Stimulated activated CD4-positive, alpha-beta T cell treated with anti-CD3 and anti-CD28 coated beads, Interleukin-2, amount 100 ng/mL, for 24 hours (primary cell): ENCODE measurements at regions not wholly inside any gene's neighbourhood (a gene's known extent, or its start where the extent isn't known, plus 50 kb on each side); places are given as distances from the start of the nearest gene placed in this dataset.

ENCODE experiments used
- DNase-seq, 2 donors: peaks; one replicate each; pipeline ENCODE4 v3.0.0-alpha.2; 2020

DNA sequence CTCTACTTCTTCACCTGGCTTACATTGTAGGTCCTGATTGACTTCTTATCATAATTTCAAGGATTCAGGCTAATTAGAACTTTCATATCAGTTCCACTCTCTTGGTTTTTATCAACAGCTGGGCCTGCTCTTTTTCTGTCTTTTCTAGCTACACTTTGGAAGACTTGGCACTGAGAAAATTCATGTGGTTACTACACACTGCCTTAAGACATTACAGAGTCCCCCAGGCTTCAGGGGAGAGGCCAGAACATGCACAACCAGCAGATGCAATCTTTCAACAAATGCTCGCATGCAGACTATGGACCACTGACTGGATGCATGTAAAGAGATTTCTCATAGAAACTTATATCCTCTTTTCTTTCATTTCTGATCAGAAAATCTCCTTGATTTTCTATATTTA lies 423.5 kb downstream of the TUSC7 start:
- DNase-seq = no peak

DNA sequence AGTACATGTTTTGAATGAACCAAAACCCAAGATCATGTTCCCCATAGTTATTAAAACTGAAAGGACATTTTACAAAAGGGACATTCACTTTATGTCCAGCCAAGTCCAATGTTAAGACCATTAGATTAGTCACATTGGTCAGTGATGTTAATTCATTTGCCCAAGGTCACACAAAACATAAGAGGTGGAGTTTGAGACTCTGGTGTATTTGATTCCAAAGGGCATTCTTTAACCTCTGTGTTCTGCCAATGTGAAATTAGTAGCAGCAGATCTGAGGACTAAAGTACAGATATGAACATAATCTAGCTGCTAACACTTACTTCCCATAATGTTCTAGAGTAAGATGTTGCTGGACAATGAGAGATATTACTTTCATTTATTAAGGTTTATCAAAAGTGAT lies 425.6 kb downstream of the TUSC7 start:
- DNase-seq = no peak

DNA sequence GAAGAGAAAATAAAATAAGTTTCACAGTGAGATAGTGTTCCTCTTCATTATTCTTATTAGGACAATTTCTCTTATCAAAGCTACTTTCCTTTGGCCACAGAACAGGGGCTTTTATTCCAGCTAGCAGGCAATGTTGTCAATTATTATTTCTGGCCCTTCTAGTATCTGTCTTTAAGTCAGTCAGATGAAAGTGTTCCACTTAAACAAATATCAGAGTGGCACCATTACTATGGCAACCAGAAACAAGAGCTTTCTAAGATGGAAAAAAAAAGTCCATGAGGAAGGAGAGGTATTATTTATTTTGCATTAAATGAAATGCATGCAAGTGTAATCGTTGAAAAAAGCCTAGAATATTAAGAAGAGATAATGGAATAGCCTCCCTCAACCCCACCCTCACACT lies 426.4 kb downstream of the TUSC7 start:
- no peak for DNase-seq

DNA sequence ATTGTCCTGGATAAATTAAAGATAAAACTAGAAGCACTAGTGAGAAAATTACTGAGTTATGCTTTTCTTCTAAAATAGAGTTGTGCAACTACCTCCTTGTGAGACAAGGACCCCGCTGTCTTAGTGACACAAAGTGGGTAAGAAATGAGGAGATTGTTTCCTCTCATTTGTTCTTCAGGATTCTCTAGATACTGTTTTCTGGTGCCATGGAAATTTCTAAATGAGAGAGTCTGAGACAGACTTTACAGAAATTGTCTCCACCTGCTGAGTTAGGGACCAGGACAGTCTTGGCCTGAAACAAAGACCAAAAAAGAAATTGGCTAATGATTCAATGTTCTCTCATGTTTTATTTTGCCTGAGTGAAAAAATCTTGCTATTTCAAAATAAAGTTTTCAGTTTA lies 427.5 kb downstream of the TUSC7 start:
- no peak for DNase-seq

DNA sequence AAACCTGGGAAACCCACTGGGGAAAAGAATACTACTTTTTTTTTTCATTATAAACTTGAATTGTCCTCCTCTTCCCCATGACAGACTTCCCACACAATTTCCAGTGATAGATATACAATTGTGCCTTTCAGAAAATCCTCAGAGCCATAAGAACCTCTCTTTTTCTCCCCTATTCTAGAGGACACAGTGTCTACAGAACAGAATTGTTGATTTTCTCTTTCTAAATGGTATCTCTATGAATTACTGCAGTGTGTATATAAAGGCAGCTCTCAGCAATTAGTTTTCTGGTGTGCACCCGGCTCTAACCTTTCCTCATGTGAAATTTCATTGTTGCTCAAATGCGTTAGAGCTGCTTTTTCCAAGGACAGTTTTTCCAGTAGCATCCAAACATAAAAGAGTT lies 430.1 kb downstream of the TUSC7 start:
- no peak for DNase-seq

DNA sequence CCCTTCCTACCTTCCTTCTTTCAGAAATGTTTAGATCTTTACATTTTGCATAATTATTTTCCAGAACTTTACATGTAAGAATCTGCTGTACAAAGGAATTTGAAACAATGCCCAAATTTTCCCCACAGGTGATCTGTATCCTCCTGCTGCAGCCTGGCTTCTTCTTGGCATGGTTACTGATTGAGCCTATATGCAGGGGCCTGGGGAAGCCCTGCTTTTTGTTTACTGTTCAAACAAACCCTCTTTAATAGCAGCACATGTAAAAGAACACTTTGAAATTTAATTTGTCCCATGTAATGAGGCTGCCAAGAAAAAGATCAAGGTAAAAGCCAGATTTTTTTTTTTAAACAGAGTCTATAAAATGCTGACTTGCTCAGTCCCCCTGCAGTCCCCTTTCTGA lies 432.2 kb downstream of the TUSC7 start:
- DNase-seq = no peak

DNA sequence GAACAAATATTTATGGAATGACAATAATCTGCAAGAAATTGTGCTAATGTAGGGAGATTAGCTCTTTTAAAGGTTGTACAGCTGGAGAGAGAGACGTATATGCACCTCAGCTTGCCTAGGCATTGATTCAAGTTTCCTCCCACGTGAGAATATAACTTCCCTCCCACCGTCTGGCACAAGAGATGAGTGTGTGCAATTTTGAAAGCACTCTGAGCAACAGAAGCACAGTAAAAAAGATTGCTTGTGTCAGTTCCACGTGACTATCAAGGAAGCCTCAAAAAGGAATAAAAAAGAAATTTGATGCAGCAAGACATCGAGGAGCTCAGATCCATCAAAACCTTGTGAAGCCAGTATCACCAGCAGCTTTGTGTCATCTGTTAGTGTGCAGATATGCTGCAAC lies 435.3 kb downstream of the TUSC7 start:
- no peak for DNase-seq

DNA sequence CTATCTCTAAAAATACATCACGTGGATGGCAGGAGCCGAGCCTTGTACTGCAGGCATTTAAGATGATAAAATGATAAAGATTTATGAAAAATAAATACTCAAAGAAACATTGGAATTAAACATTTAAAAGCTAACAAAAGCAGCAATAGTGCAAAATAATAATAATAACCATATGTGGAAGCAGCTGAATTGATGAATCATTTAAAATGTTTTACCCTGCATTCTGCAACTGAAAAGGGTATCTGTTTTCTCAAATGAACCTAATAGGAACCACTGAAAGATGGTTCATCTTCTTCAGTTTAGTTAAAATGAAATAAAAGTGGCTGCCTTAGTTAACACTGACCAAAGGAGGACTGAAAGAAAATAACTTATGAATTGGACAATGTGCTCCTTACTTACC lies 436.1 kb downstream of the TUSC7 start:
- DNase-seq = no peak

DNA sequence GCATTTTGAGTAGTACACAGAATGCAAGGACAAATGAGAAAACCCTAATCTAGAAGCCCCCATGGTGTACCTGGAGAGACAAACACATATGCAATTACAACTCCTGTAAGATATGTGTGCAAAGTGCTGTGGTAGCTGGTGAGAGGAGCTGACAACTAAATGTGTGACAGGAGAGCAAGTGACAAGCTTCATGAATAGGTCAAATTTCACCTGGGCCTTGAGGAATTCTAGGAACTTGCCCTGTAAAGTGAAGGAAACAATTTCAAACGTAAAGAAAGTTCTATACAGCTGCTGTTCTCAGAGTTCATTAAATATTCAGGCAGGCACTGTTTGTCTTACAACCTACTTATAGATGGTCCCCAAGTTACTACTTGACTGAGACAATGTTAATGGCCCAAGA lies 437.0 kb downstream of the TUSC7 start:
- DNase-seq = no peak

DNA sequence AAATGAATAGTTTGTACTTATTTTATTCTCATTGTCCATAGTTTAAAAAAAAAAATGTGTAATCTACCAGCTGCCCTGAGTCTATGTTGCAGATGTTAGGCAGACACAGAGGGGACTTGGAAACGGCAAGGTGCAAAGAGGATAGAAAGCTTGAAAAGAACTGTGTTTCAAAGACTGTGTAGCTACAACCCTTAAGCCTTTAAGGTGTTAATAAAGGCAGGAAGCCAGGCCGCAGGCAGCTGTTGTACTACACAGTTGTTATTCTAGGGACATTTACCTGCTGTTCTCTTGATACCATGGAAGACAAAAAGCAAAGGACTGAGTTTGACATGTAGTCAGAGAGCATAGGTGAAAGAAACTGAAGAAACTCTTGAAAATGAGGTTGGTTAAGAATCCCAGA lies 440.0 kb downstream of the TUSC7 start:
- no peak for DNase-seq

DNA sequence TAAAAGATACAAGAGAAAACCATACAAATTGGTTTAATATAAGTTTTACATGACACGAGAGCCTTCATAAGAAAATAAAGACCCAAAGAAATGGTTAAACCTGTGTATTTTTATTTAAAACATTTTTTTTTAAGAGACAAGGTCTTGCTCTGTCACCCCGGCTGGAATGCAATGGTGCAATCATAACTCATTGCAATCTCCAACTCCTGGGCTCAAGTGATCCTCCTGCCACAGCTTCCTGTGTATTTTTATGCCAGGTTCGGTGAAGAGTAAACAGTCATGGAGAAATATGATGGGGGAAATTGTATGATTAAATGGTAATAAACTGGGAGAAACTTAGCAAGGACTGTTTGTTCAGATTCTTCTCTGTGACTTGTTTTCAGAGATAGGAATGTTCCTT lies 441.0 kb downstream of the TUSC7 start:
- no peak for DNase-seq

DNA sequence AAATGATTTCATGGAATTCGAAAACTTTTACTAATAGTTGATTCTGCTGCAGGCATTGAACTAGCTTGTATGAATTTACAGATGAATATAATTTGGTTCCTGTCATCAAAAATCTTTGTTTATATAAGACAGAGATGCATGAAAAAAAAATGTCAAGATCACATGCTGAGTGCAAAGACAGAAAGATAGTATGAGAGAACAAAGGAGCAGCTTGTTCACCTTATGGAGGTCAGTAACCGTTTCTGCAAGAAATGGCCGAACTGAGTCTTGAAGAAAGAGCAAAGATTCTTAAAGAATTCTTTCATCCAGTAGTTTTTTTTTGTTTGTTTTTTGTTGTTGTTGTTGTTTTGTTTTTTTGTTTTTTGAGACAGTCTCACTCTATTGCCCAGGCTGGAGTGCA lies 450.6 kb downstream of the TUSC7 start:
- no peak for DNase-seq

DNA sequence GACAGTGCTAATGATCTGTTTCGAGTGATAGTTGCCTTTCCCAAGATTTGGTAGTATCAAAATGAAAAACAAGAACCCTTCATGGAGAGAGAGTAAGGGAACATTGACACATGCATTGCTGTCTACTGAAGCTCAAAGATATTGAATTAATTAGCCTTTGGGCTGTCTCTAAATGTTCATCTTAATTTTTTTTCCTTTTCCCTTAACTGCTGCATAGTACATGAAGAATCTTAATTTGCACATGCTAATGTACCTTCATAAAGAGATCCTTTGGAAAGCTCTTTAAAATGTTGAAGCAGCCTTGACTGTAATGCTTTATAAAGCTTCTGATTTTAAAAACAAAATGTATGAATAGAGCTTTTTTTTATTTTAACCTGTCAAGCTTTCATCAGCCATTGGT lies 452.2 kb downstream of the TUSC7 start:
- no peak for DNase-seq

DNA sequence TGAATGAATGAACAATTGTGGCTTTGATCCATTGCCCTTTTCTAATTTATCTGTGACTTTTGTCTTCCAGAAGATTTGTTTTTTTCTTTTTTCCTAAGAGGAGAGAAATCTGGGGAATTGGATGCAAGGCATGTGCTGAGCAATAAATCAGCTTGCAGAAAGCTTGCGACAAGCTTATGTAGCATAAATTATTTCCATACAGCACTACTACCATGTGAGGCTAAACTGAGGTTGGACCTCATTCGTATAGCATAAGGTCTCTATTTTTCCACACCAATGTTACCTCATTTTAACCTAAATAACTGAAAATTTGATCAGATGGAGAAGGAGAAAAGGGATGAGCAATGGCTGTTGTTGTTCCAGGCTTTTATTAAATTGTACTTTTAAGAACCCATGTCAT lies 455.6 kb downstream of the TUSC7 start:
- DNase-seq = no peak

DNA sequence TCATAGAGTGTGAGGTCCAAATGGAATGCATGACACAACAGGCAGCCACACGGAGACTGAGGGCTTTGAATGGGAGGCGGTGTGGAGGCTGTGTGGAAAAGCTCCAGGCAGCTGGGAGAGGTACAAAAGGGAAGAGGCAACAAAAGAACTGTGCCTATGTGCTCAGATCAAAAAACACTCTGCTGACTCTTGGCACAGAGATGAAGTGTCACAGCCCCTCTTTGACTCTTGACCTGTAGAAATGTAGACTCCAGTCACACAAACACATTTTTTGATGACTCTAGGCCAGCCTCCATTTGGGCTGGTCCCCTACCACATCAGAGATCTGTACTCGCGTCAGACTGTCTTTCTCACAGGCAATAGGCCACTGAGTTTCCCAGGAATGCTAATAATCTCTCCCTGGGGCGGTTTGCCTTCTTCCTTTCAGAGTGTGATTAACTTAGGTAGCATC lies 456.0 kb downstream of the TUSC7 start:
- DNase-seq = no peak

DNA sequence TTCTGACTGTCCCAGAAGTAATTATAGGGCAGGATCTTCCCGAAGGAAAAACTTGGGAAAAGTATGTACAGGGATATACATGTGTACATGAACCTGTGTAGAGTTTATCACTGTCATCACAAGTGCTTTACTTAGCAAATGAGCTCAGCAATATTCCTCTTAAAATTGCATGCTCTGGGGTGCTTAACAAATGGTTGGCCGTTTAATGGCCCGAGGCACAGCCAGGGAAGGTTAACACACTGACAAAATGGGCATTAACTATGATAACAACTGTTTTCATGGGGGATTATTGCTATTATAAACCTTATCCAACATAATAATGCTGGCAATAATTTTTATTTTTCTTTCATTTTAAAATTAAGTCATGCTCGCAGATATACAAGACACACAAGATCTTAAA lies 459.3 kb downstream of the TUSC7 start:
- no peak for DNase-seq

DNA sequence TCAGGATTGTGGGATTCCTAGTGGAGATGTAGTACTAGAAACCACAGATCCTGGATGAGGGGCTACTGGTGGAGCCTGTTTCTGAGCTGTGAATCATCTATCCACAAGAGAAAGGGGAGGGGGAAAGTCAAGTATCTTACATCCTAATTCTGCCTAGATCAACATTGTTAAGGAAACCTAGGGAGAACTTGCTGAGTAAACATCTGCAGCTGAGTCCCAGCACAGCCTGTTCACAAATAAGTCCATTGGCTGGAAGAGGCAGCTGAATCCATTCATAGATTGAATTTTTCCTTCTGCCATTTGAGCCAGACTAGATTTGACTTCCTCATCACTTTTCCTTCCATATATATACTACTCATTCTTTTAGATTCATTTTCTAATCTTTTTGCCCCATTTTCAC lies 460.5 kb downstream of the TUSC7 start:
- no peak for DNase-seq

DNA sequence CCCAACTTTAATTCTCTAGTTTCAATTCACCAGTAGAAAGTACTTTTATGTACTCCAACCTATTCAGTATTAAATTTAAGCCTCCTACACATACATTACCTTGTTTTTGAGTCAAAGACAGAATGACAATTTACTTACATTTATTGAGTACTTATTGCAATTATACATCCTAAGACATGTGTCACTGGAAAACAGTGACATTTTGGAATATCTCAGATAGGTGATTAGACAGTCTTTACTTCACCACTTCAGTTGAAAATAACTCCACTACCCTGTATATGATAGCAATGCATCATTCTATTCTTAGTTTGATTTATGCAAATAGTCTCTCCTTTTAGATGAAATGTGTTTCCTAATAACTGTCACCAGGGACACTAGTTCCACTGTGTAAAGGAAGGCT lies 461.5 kb downstream of the TUSC7 start:
- DNase-seq = no peak

DNA sequence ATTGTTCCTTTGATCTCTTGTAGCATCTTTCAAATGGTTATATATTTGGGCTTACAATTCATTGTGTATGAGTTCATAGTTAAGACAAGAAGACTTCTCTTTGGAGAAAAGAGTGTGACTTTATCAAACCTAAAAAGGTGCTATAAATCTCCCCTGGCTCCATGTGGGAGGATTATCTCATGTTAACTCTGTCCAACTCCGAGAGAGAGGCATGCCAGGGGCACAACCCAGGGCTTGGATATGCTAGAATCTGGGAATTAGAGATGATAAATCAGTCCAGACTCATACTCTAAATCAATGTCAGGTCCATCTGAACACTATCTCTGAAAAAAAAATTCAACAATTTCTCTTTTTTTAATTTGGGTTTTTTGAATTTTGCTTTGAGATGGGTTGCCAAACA lies 462.8 kb downstream of the TUSC7 start:
- DNase-seq = no peak

DNA sequence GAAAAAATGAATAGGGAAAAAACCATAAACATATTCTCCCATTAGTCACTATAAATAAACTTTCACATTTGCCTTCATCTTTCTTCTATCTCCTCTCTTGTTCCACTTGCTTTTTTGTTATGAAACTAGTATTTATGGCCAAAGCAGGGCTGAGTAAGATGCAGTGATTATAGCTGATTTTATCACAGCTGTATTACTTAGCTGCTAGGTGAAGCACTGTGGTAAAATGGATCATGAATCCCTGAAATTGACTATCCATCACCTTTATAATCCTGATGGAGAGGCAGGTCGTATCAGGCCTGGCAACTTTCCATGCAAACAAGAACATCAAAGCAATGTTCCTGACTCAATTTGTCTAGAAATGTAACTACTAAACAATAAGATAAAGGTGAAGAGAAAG lies 471.6 kb downstream of the TUSC7 start:
- DNase-seq = no peak

DNA sequence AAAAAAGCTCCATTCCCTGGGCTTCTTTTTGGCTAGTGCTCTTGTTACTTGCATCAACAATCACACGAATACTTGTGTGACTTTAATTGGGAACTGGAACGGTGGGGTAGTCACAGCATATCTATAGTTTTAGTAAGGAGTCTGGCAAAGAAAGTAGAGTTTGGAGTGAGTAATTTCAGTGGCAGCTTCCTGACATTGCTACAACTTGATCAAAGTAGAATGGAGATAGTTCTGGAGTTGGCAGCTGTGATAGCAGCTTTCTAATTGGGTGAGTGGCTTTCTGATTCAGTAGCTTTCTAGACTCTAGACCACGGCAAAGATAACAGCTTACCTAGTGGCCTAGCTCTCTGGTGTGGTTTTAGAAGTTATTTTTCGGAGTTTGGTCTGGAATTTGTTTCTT lies 475.0 kb downstream of the TUSC7 start:
- no peak for DNase-seq

DNA sequence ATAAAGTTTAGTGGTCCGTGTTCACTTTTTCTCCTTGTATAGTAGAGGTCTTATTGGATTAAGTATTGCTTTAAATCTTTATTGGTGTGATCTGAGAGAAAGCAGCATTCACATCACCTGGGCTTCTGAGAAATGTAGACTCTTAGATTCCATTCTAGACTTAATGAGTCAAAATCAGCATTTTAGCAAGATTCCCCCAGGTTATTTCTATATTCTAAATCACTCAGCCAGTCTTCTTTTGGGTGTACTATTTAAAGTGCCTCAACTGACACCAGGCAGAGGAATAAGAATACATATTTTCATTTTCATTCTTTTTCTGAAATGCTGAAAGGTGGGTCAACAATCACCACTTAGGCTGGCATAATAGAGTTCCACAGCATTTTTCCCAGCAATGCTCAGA lies 481.7 kb downstream of the TUSC7 start:
- no peak for DNase-seq

DNA sequence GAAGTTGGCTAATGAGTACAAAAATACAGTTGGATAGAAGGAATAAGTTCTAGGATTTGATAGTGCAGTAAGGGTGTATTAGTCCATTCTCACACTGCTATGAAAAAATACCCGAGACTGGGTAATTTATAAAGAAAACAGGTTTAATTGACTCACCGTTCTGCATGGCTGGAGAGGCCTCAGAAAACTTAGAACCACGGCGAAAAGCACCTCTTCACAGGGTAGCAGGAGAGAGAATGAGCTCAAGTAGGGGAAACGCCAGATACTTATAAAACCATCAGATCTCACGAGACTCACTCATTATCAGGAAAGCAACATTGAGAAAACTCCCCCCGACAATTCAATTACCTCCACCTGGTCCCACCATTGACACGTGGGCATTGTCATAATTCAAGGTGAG lies 483.3 kb downstream of the TUSC7 start:
- DNase-seq = no peak

DNA sequence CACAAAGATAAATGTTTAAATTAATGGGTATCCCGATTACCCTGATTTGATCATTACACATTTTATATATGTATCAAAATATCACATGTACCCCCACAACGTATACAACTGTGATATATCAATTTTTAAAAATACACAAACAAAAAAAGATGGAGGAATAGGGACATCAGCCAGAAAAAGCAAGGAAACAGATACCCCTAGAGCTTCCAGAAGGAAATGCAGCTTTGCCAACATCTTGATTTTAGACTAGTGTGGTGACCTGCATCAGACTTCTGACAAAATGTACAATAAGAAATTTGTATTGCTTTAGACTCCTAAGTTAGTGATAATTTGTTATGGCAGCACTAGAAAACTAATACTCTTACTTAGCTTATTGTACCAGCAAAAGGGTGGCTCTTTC lies 483.8 kb downstream of the TUSC7 start:
- DNase-seq = no peak

DNA sequence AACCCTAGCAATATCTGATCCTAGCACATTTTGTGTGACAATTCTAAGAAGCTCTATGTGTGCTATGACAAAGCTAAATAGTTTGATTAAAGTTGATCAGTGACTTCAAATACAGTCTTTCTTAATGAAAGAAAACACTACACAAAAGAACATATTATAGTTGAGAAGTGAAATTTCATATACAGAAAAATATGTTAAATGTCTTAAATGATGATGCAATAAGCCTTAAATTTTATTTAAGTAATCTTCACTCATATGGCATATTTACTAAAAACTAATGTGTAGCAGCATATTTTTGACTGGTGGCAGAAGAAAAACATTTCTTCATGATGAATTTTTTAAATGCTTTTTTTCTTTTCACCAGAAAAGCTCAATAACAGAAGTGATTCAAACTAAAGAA lies 485.5 kb downstream of the TUSC7 start:
- no peak for DNase-seq

DNA sequence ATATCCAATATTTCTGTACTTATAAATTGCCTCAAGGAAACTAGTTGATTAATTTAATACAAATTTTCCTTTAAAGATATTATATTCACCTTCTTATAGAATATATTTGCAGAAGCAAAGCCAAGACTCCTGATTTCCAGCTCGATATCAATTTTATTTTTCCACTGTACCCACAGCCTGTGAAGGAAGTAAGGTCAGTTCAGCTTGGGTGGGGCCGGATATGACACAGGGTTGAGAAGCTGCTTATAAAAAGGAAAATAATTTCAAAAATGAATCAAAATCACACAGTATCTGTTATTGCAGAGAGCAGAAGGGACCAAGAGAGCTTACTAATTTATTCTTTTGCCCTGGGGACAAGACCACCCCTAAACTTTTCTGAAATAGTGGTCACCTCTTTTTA lies 491.4 kb downstream of the TUSC7 start:
- no peak for DNase-seq
